ENCODE measurements at regions not wholly inside any gene's neighbourhood (a gene's known extent, or its start where the extent isn't known, plus 50 kb on each side); places are given as distances from the start of the nearest gene placed in this dataset.

- TF ChIP-seq CTCF (IDR thresholded peaks at IDR 0.05) = no peak
- no peak for TF ChIP-seq POLR2A (IDR thresholded peaks at IDR 0.05)
- no peak for TF ChIP-seq POLR2AphosphoS5 (IDR thresholded peaks at IDR 0.05)
These were observed 142.3 kb upstream of the SAMSN1 start for GRCh38 chr21:14688412-14688811.
